Activated CD4-positive, alpha-beta T cell treated with anti-CD3 and anti-CD28 coated beads, Interleukin-2, amount 50 U/mL, for 24 hours (primary cell): ENCODE measurements at regions not wholly inside any gene's neighbourhood (a gene's known extent, or its start where the extent isn't known, plus 50 kb on each side); places are given as distances from the start of the nearest gene placed in this dataset.
"Not testable (repeated sequence)": the region's sequence is repeated elsewhere in the genome, so short reads cannot be mapped to it uniquely, and the experiment has no call there.

Experiments
- DNase-seq, 2 donors: peaks; one replicate each; pipeline ENCODE4 v3.0.0-alpha.2; 2020; ENCODE audit warnings: low read depth in 1 of 2, low spot score in 1 of 2

GRCh38 chr11:82076126-82076525 is 657.5 kb downstream of the FAM181B start:
- DNase-seq = no peak

GRCh38 chr11:82059505-82059904 is 674.2 kb downstream of the FAM181B start:
- no peak for DNase-seq

GRCh38 chr11:82056450-82056849 is 677.2 kb downstream of the FAM181B start:
- DNase-seq = no peak

- no peak for DNase-seq
Observed at GRCh38 chr11:82049199-82049598, 684.5 kb downstream of the FAM181B start.

GRCh38 chr11:82047200-82047599 is 686.5 kb downstream of the FAM181B start:
- DNase-seq = no peak

GRCh38 chr11:82046778-82047177 is 686.9 kb downstream of the FAM181B start:
- no peak for DNase-seq

- DNase-seq = no peak
Observed at GRCh38 chr11:82045748-82046457, 687.8 kb downstream of the FAM181B start.

- no peak for DNase-seq
Observed at GRCh38 chr11:82043316-82043715, 690.3 kb downstream of the FAM181B start.

- no peak for DNase-seq
Observed at GRCh38 chr11:82041764-82042163, 691.9 kb downstream of the FAM181B start.

GRCh38 chr11:82038154-82038553 is 695.5 kb downstream of the FAM181B start:
- no peak for DNase-seq

GRCh38 chr11:82034527-82034926 is 699.1 kb downstream of the FAM181B start:
- DNase-seq = no peak

GRCh38 chr11:82027335-82027734 is 706.3 kb downstream of the FAM181B start:
- DNase-seq = not testable (repeated sequence)

- DNase-seq = no peak
Observed at GRCh38 chr11:82024760-82025159, 708.9 kb downstream of the FAM181B start.

GRCh38 chr11:82012276-82012675 is 721.4 kb downstream of the FAM181B start:
- DNase-seq = no peak

- DNase-seq = no peak
Observed at GRCh38 chr11:82009133-82009532, 724.5 kb downstream of the FAM181B start.

GRCh38 chr11:82007521-82007920 is 726.1 kb downstream of the FAM181B start:
- DNase-seq = no peak

- DNase-seq = no peak
Observed at GRCh38 chr11:82004537-82005213, 729.0 kb downstream of the FAM181B start.

GRCh38 chr11:82003671-82004515 is 729.8 kb downstream of the FAM181B start:
- no peak for DNase-seq

- no peak for DNase-seq
Observed at GRCh38 chr11:82003024-82003423, 730.6 kb downstream of the FAM181B start.

- DNase-seq = no peak
Observed at GRCh38 chr11:81995889-81996288, 737.8 kb downstream of the FAM181B start.

- DNase-seq = no peak
Observed at GRCh38 chr11:81993755-81994154, 739.9 kb downstream of the FAM181B start.
